ENCODE measurements at regions not wholly inside any gene's neighbourhood (a gene's known extent, or its start where the extent isn't known, plus 50 kb on each side); places are given as distances from the start of the nearest gene placed in this dataset.

GRCh38 chr1:115198938-115199337, 109.6 kb upstream of the TSPAN2 start:
- no peak for DNase-seq (ENCODE audit: insufficient read length, low spot score, missing footprints)
- no peaks in the 10 kb centered on the region for H3K79me2 ChIP-seq (ENCODE audit: insufficient read depth, low read length)
- H2AFZ ChIP-seq (ENCODE audit: low read length), result no peak overlapping the region
- TF ChIP-seq CTCF (IDR thresholded peaks at IDR 0.05; ENCODE audit: extremely low read depth, low read depth, low read length), result no peak
- no peaks in the 10 kb centered on the region for H4K20me1 ChIP-seq (ENCODE audit: insufficient read depth, low read length)
- H3K4me1 ChIP-seq (ENCODE audit: insufficient read depth, low read length), result peaks cover 11% of the 10 kb centered on the region
- H3K27ac ChIP-seq (ENCODE audit: low read depth, low read length), result no peak overlapping the region
- no peak overlapping the region for H3K4me2 ChIP-seq (ENCODE audit: insufficient read depth, low read length)
- no peaks in the 10 kb centered on the region for H3K36me3 ChIP-seq (ENCODE audit: insufficient read depth, low read length)
- no peaks in the 10 kb centered on the region for H3K27me3 ChIP-seq (ENCODE audit: insufficient read depth, low read length)
- H3K4me3 ChIP-seq (ENCODE audit: insufficient read depth, low read length), result no peak overlapping the region
- H3K9me3 ChIP-seq (ENCODE audit: low read depth, low read length), result no peaks in the 10 kb centered on the region

GRCh38 chr1:115196296-115196695, 107.0 kb upstream of the TSPAN2 start:
- H3K36me3 ChIP-seq (ENCODE audit: insufficient read depth, low read length), result no peaks in the 10 kb centered on the region
- H4K20me1 ChIP-seq (ENCODE audit: insufficient read depth, low read length), result no peaks in the 10 kb centered on the region
- H3K4me1 ChIP-seq (ENCODE audit: insufficient read depth, low read length), result peaks cover 16% of the 10 kb centered on the region
- no peaks in the 10 kb centered on the region for H3K9me3 ChIP-seq (ENCODE audit: low read depth, low read length)
- H3K27me3 ChIP-seq (ENCODE audit: insufficient read depth, low read length), result no peaks in the 10 kb centered on the region
- H3K27ac ChIP-seq (ENCODE audit: low read depth, low read length), result no peak overlapping the region
- peak; percentile 27 for DNase-seq (ENCODE audit: insufficient read length, low spot score, missing footprints)
- H2AFZ ChIP-seq (ENCODE audit: low read length), result no peak overlapping the region
- no peak overlapping the region for H3K4me3 ChIP-seq (ENCODE audit: insufficient read depth, low read length)
- H3K4me2 ChIP-seq (ENCODE audit: insufficient read depth, low read length), result no peak overlapping the region
- TF ChIP-seq CTCF (IDR thresholded peaks at IDR 0.05; ENCODE audit: extremely low read depth, low read depth, low read length), result no peak
- H3K79me2 ChIP-seq (ENCODE audit: insufficient read depth, low read length), result no peaks in the 10 kb centered on the region

- Histone ChIP-seq H3K36me3 (ENCODE audit: insufficient read depth, low read length) (no peaks in the 10 kb centered on the region), H2AFZ (ENCODE audit: low read length) (no peak overlapping the region), H3K4me1 (ENCODE audit: insufficient read depth, low read length) (peaks cover 22% of the 10 kb centered on the region), H3K4me3 (ENCODE audit: insufficient read depth, low read length) (no peak overlapping the region), H3K27me3 (ENCODE audit: insufficient read depth, low read length) (no peaks in the 10 kb centered on the region), H3K9me3 (ENCODE audit: low read depth, low read length) (no peaks in the 10 kb centered on the region), H4K20me1 (ENCODE audit: insufficient read depth, low read length) (no peaks in the 10 kb centered on the region), H3K79me2 (ENCODE audit: insufficient read depth, low read length) (no peaks in the 10 kb centered on the region), H3K4me2 (ENCODE audit: insufficient read depth, low read length) (no peak overlapping the region), H3K27ac (ENCODE audit: low read depth, low read length) (no peak overlapping the region)
- no peak for DNase-seq (ENCODE audit: insufficient read length, low spot score, missing footprints)
- TF ChIP-seq CTCF (IDR thresholded peaks at IDR 0.05; ENCODE audit: extremely low read depth, low read depth, low read length), result no peak
These were observed 105.2 kb upstream of the TSPAN2 start for GRCh38 chr1:115194506-115194905.

GRCh38 chr1:115193046-115193828, 103.9 kb upstream of the TSPAN2 start:
- Histone ChIP-seq H3K9me3 (ENCODE audit: low read depth, low read length) (no peaks in the 10 kb centered on the region), H3K27me3 (ENCODE audit: insufficient read depth, low read length) (no peaks in the 10 kb centered on the region), H4K20me1 (ENCODE audit: insufficient read depth, low read length) (no peaks in the 10 kb centered on the region), H3K79me2 (ENCODE audit: insufficient read depth, low read length) (no peaks in the 10 kb centered on the region), H3K36me3 (ENCODE audit: insufficient read depth, low read length) (no peaks in the 10 kb centered on the region), H3K27ac (ENCODE audit: low read depth, low read length) (no peak overlapping the region), H3K4me3 (ENCODE audit: insufficient read depth, low read length) (no peak overlapping the region), H3K4me2 (ENCODE audit: insufficient read depth, low read length) (no peak overlapping the region), H3K4me1 (ENCODE audit: insufficient read depth, low read length) (peaks cover 30% of the 10 kb centered on the region), H2AFZ (ENCODE audit: low read length) (no peak overlapping the region)
- no peak for TF ChIP-seq CTCF (IDR thresholded peaks at IDR 0.05; ENCODE audit: extremely low read depth, low read depth, low read length)
- DNase-seq (ENCODE audit: insufficient read length, low spot score, missing footprints), result peak; percentile 54

Measured in osteoblast (primary cell).